HG03565 (cell line): ENCODE measurements at regions not wholly inside any gene's neighbourhood (a gene's known extent, or its start where the extent isn't known, plus 50 kb on each side); places are given as distances from the start of the nearest gene placed in this dataset.
"Not testable (repeated sequence)": the region's sequence is repeated elsewhere in the genome, so short reads cannot be mapped to it uniquely, and the experiment has no call there.

Experiments used
- ATAC-seq: cut with Tn5 transposase; IDR thresholded peaks from one replicate; pipeline ENCODE4 v1.9.1; 2021; ENCODE audit warnings: mild to moderate bottlenecking, moderate library complexity; ENCODE audit not compliant: unreplicated experiment

- ATAC-seq, result peak; percentile 41
Observed at GRCh38 chr4:132642016-132642817, 506.9 kb upstream of the PCDH10 start.

GRCh38 chr4:132646186-132646585 is 502.9 kb upstream of the PCDH10 start:
- peak; percentile 98 for ATAC-seq

- no peak for ATAC-seq
Observed at GRCh38 chr4:132651196-132651595, 497.9 kb upstream of the PCDH10 start.

- no peak for ATAC-seq
Observed at GRCh38 chr4:132660181-132660580, 488.9 kb upstream of the PCDH10 start.

- ATAC-seq, result no peak
Observed at GRCh38 chr4:132662456-132662855, 486.6 kb upstream of the PCDH10 start.

GRCh38 chr4:132669786-132670185 is 479.3 kb upstream of the PCDH10 start:
- ATAC-seq, result no peak

- no peak for ATAC-seq
Observed at GRCh38 chr4:132670557-132670956, 478.5 kb upstream of the PCDH10 start.

- ATAC-seq, result no peak
Observed at GRCh38 chr4:132683957-132684356, 465.1 kb upstream of the PCDH10 start.

- no peak for ATAC-seq
Observed at GRCh38 chr4:132691026-132691425, 458.1 kb upstream of the PCDH10 start.

GRCh38 chr4:132691668-132692067 is 457.4 kb upstream of the PCDH10 start:
- no peak for ATAC-seq

GRCh38 chr4:132694775-132695174 is 454.3 kb upstream of the PCDH10 start:
- ATAC-seq, result no peak

GRCh38 chr4:132697505-132697904 is 451.6 kb upstream of the PCDH10 start:
- not testable (repeated sequence) for ATAC-seq

GRCh38 chr4:132707955-132708354 is 441.1 kb upstream of the PCDH10 start:
- no peak for ATAC-seq

GRCh38 chr4:132709056-132709455 is 440.0 kb upstream of the PCDH10 start:
- no peak for ATAC-seq

GRCh38 chr4:132710971-132711370 is 438.1 kb upstream of the PCDH10 start:
- ATAC-seq, result no peak

GRCh38 chr4:132737344-132737743 is 411.8 kb upstream of the PCDH10 start:
- ATAC-seq, result no peak

GRCh38 chr4:132759199-132759780 is 389.8 kb upstream of the PCDH10 start:
- ATAC-seq, result no peak

- ATAC-seq, result no peak
Observed at GRCh38 chr4:132763465-132763864, 385.6 kb upstream of the PCDH10 start.

GRCh38 chr4:132767901-132768300 is 381.2 kb upstream of the PCDH10 start:
- ATAC-seq, result no peak

- ATAC-seq, result no peak
Observed at GRCh38 chr4:132770776-132771175, 378.3 kb upstream of the PCDH10 start.

GRCh38 chr4:132792310-132792709 is 356.8 kb upstream of the PCDH10 start:
- no peak for ATAC-seq

- ATAC-seq, result no peak
Observed at GRCh38 chr4:132797856-132798255, 351.2 kb upstream of the PCDH10 start.
